Stimulated activated CD8-positive, alpha-beta memory T cell treated with anti-CD3 and anti-CD28 coated beads, Interleukin-7, amount 100 ng/mL, for 4 hours (primary cell): ENCODE measurements at regions not wholly inside any gene's neighbourhood (a gene's known extent, or its start where the extent isn't known, plus 50 kb on each side); places are given as distances from the start of the nearest gene placed in this dataset.

Source experiments
- DNase-seq, 2 donors: peaks; one replicate each; pipeline ENCODE4 v3.0.0-alpha.2; 2020; ENCODE audit warnings: low read depth in 2 of 2

DNA sequence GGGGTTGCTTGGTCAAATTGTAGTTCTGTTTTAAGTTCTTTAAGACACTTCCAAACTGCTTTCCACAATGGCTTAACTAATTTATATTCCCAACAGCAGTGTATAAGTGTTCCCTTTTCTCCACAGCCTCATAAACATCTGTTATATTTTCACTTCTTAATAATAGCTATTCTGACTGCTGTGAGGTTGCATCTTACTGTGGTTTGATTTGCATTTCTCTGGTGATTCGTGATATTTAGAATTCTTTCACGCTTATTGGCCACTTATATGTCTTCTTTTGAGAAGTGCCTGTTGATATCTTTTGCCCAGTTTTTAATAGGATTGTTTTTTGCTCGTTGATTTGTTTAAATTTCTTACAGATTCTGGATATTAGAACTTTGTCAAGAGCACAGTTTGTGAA is 278.6 kb upstream of the ITM2A start:
- no peak for DNase-seq

DNA sequence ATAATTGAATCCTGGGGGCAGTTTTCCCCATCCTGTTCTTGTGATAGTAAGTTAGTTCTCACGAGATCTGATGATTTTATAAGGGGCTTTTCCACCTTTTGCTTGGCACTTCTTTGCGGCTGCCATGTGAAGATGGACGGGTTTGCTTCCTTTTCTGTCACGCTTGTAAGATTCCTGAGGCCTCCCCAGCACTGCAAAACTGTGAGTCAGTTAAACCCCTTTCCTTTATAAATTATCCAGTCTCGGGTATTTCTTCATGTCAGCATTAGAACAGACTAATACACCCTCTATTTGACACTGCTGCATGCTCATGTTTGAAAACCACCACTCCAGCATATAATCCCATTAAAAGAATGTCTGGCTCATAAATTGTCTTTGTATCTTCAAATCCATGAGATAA is 264.4 kb upstream of the ITM2A start:
- DNase-seq = no peak

DNA sequence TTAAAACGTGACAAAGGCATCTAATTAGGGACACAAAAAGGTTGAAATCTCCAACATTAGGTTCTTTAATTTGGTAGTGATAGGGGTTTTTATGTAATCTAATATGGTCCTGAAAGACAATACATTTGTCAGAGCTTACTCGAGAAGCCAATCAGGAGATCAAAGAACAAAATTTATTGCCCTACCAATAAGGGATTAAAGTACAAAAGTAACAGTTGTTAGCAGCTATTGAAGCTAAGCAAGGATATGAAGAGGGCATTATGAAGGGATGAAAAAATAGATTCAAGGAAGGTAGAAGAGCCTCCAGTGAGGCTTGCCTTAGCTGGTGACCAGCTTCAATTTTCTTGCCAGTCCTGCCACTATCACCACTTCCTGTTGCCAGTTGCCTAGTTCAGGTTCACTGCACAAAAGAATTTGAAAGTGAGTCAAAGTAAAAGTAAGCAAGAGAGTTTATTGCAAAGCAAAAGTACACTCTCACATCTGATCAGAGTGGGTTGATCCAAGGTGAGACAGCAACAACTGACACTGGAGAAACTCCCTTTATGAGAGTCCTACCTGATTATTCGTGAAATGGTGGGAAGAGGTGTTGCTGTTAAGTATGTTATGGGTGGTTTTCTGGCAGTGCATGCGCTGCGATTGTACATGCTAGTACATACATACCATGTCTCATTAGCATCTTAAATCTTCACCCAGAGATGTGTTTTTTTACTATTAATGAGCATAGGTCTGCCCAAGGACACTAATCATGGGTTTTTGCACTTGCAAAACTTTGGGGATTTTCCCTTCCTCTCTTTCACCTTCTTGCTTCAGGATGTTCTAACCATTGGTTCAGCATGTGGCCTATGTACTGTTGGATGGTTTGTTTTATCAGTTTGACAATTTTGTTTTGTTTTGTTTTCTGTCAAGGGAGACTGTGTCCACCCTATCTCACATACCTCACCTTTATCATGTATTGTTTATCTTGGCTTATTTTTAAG is 263.2 kb upstream of the ITM2A start:
- no peak for DNase-seq

DNA sequence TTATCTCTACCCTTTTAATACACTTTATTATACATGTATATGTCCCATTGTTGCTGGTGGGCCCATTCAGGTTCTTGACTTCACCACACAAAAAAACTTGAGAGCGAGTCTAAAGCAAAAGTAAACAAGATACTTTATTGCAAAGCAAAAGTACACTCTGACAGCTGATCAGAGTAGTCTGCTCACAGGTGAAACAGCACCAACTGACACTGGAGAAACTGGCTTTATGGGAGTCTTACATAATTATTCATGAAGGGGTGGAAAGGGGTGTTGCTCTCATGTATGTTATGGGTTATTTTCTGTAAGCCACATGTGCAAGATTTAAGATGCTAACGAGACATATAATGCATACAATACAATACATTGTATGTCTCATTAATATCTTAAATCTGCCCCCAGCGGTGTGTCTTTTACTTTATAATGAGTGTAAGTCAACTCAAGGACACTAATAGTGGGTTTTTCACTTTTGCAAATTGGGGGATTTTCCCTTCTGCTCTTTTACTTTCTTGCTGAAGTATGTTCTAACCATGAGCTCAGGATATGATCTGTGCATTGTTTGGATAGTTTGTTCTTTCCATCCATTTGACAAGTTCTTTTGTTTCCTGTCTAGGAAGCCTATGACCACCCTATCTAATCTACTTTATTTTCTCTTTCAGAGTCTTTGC is 256.1 kb upstream of the ITM2A start:
- no peak for DNase-seq

DNA sequence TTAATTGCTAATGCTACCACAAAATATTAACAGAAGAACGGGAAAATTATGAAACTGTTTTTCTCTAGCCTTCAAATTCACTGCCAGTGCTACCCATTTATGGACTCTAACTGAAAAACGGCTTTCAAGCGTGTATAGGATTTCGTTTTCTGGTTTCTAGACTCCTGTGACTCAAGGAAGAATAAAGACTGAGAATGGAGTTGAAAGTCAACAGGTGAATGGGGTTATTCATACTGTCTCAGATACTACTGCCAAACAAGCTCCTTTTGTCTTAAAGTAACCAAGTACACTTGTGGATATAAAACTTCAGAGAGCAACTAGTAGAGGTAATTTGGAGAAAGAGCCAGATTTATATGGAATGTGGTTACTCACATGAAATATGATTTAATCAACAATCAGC is 251.1 kb upstream of the ITM2A start:
- no peak for DNase-seq

DNA sequence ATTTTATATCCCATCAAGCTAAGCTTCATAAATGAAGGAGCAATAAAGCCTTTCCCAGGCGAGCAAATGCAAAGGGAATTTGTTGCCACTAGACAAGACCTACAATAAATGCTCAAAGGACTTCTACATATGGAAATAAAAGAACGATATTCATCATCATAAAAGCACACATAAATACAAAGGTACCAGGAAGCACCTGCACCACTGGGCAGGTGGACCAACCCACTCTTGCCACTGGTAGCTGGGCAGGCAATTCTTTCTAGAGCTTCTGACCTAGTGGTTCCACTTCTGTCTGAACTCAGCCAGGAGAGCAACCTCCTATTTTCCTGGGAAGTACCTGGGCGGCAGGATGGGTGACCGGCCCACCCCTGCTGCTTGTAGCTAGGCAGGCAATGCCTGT is 237.2 kb upstream of the ITM2A start:
- DNase-seq = no peak

DNA sequence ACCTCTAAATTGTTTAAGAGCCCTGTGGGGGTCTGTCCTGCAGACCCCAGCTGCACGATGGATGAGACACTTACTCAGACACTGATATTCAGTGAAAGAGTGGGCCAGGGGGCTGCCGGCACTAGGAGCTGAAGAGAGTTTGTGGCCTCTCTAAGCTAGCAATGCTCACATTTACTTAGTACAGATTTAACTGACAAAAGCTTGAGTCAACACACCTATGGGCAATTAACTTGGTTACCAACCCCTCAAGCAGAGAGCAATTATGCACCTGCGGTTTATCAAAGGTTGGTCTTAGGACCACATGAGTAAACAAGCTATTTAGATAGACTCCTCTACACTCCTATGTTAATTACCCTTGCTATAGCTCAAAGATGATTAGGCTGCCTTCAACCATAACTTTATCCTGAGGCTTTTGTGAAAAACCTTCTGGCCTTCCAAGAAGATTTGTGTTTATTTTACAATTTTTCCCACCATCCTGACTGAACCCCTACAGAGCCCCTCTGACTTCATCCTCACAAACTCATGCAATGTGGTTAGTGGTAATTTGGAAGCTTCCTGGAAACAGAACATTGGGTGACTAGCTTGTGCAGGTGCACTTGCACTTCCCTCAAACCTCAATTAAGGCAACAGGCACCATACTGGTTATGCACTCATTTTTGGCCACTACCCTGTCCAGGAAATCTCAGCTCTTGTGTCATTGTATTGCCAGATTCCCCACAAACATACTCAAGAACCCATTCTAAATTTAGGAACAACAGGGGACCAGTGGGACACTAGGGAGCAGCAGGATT is 234.4 kb upstream of the ITM2A start:
- DNase-seq = no peak

DNA sequence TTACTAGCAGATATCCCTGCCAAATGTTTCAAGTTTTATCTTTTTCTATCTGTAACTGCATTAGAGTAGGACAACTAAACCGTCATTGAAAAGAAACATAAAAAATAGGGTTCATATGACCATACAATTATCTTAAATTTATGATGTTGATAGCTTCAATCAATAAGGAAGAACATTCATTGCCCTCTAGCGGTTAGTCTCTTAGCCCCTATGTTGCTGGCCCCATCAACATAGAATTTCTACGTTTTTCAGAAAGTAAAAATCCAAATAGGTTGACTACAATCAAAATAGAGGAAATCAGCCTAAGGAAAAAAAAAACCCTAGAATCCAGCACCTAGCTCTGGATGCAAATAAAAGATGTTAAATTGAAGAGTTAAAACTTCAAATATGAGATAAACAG is 225.1 kb upstream of the ITM2A start:
- no peak for DNase-seq

DNA sequence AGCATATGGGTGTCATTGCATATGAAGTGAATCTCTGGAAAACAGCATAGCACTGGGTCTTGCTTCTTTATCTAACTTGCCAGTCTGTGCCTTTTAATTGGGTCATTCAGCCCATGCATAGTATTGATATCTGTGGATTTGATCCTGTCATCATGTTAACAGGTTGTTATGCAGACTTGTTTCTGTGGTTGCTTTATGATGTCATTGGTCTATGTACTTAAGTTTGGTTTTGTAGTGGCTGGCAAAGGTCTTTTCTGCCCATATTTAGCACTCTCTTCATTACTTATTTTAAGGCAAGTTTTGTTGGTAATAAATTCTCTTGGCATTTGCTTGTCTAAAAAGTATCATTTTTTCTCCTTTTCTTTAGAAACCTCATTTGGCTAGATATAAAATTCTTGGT is 221.1 kb upstream of the ITM2A start:
- no peak for DNase-seq

DNA sequence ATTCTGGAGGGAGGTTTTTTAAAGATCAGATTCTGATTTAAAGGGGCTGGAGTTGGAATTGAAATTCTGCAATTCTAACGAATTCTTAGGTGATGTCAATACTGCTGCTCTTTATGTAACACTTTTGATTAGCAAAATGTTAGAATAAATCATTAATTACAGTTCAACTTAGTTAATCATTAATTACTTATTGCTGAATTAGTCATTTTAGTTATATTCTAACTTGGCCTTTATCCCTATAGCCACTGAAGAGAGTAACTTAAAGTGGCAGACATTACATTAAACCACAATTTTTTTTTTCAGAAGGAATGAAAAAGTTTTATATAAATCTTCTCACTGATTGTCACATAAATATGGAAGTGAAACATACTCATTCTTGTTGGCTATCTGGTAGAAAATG is 206.6 kb upstream of the ITM2A start:
- no peak for DNase-seq

DNA sequence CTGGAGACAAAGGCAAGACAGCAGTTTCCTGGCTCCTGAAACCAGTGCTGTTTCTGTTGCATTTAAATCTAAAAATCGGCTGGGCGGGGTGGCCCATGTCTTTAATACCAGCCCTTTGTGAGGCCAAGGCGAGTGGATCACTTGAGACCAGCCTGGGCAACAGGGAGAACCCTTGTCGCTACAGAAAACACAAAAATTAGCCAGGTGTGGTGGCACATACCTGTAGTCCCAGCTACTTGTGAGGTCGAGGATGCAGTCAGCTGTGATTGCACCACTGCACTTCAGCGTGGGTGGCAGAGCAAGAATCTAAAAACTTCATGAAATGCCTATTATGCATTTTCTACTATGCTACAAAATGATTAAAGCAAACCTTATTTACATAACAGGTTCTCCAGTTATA is 205.4 kb upstream of the ITM2A start:
- DNase-seq = no peak

DNA sequence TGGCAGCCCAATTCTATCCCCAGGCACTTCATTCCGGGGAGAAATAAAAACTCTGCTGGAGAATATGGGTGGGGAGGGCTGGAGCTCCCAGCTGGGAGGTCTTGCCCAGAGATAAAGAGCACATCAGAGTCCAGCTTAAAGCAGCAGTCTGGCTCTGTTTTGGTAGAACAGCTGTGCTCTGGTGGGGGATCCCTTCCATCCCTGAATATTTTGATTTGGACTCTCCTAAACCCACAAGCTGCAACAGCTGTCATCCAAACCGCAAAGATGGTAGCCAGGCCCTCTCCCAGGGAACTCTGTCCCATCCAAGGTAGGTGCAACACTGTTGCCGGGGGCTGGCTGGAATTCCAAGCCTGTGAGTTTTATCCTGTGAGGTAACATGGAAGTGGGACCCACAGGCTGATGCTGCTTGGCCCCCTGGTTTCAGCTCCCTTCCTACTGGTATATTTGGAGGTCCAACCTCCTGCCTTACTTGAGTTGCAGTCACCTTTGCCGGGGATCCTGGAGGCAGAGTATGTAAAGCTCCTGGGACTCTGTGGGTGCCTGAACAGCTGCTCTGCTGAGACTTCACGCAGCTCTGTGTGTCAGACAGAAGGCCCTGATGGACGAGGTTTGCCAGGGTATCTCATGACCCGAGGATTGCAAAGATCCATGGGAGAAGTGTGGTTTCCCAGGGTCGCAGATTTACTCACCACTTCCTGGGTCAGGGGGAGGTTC is 203.5 kb upstream of the ITM2A start:
- no peak for DNase-seq

DNA sequence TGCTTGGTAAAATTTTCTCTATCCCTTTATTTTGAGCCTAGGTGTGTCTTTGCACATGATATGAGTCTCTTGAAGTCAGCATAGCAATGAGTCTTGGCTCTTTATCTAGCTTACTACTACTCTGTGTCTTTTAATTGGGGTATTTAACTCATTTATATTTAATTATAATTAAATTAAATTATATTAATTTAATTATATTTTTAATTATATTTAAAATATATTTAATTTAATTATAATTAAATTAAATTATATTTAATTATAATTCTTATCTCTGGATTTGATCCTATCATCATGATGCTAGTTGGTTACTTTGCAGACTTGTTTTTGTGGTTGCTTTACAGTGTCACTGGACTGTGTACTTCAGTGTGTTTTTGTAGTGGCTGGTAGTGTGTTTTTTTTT is 201.2 kb upstream of the ITM2A start:
- no peak for DNase-seq

DNA sequence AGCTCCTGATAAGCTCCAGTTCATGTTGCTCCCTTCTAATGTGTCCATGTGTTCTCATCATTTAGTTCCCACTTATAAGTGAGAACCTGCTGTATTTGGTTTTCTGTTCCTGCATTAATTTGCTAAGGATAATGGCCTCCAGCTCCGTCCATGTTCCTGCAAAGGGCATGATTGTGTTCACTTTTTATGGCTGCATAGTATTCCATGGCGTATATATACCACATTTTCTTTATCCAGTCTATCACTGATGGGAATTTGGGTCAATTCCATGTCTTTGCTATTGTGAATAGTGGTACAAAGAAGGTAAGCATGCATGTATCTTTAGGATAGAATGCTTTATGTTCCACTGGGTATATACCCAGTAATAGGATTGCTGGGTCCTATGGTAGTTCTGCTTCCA is 197.2 kb upstream of the ITM2A start:
- no peak for DNase-seq

DNA sequence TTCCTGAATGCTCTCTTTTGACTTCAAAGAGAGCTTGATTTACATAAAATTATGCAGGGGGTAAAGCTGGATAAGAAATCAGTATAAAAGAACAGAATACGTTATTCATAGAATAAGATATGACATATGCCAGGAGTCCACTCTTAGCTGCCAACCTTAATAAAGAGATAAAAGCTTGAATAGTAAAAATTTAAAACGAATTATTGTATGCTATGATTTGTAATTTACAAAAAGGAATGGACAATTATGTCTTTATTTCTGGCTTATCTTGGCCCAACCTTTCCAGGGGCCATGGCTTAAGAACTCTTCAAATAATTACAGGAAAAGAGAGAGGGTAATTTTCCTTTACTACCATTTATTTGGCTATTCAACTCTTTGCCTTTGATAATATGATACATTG is 192.2 kb upstream of the ITM2A start:
- DNase-seq = no peak

DNA sequence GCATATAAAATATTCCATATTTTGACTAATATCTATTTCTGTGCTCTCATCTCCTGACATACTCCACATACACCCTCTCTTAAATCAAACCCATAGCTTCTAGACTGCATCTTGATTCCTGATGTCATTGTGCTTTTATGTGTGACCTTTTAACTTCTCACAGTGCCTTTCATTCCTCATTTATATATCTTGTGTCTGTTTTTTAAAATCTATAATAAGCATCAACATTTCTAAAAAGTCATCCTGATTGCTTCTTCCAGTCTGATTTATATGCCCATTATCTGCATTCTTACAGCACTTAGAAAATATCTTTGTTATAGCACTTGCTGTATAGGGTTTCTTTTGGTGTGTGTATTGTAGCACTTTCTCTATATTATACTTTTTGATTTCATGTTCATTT is 190.1 kb upstream of the ITM2A start:
- DNase-seq = no peak

DNA sequence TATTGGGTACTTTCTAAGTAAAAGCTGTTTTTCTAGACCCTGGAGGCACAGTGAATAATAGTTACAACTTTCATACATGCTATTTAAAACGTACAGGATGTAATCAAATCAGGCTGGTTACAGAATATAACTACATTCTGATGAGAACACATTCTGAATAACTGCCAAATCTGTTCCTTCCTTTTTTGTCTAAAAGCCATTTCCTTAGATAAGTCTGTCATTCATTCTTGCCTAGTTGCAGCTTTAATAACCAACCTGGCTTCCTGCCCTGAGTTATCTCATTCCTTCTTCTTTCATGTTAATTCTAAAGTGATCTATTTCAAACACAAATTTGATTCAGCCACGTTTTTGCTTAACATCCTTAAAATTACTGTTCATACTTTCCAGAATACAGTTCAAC is 189.7 kb upstream of the ITM2A start:
- DNase-seq = no peak

DNA sequence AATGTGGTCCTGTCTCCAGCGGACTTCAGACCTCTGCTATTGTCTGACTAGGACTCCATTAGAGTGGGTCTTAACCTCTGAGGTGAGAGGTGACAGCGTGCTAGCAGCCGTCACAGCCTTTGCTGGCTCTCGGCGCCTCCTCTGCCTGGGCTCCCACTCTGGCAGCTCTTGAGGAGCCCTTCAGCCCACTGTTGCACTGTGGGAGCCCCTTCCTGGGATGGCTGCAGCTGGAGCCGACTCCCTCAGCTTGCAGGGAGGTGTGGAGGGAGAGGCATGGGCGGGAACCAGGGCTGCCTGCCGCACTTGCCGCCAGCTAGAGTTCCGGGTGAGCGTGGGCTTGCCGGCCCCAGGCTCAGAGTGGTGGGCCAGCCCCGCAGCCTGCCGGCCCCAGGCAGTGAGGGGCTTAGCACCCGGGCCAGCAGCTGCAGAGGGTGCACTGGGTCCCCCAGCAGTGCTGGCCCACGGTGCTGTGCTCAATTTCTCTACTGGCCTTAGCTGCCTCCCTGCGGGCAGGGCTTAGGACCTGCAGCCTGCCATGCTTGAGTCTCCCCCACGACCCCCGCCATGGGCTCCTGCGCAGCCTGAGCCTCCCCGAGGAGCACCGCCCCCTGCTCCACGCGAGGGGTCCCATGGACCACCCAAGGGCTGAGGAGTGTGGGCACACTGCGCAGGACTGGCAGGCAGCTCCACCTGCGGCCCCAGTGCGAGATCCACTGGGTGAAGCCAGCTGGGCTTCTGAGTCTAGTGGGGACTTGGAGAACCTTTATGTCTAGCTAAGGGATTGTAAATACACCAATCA is 163.4 kb upstream of the ITM2A start:
- no peak for DNase-seq

DNA sequence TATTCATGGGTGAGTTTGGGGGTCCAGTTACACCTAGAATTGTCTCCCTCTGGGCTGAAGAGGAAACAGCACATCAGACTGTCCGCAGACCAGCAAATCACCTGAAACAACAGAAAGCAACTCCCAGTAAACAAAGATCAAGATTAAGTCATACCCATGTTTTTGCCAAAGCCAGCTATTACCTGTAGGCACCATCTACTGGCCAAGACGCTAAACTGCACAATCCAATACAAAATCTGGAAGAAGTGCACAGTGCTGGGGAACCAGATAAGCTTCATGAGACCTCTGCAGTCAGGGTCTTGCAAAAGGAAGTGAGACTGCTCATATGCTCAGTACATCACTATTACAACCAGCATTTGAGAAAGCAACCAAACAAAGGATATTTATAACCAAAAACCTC is 157.5 kb upstream of the ITM2A start:
- no peak for DNase-seq

DNA sequence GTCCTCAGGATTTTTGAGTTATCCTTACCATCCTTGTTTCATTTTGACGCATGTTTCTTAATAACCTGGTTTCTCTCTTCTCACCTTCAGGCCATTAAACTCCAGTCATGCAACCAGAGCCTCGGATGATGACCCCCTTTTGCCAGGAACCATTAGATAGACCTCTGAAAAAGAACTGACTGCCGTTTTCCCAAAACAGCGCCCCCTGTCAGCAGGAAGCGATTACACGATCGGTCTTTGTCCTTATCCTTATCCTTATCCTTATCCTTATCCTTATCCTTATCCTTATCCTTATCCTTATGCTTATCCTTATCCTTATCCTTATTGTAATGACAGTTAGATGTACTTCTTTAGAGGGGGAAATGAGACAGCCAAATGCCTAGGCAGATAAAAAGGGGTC is 148.4 kb upstream of the ITM2A start:
- DNase-seq = no peak

DNA sequence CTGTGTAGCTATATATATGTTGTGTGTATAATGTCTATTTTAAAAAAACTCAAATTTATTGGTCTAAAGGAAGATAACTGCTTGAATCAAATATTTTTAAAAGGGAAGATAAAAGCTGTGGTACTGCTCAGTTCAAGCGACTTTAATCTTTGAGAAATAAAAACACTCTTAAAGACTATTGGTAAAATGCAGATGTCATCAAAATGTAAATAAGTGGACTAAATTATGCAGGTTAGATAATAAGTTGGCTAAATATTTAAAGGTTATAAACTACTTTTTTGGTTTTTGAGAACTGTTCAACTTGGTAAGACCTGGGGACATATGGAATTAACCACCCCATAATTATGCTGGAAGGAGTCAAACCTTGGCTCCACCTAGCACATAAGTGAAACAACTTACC is 144.7 kb upstream of the ITM2A start:
- no peak for DNase-seq
